ENCODE measurements at regions not wholly inside any gene's neighbourhood (a gene's known extent, or its start where the extent isn't known, plus 50 kb on each side); places are given as distances from the start of the nearest gene placed in this dataset.

- intact Hi-C loops (cut with DNase I): no loop called here
- Histone ChIP-seq H3K27me3 (no peaks in the 10 kb centered on the region), H3K4me1 (peaks cover 0 to 17% (median 5%) of the 10 kb centered on the region in 4 donors), H3K4me3 (no peak overlapping the region), H3K36me3 (no peaks in the 10 kb centered on the region), H3K27ac (no peak overlapping the region), H3K9me3 (no peaks in the 10 kb centered on the region)
- ATAC-seq (peak in 3 of 4 donors; percentile 31 to 73 (median 64)), DNase-seq (peak in 1 of 3 donors; percentile 57)
- 64% methylated on average over 9 of the region's 9 CpGs for WGBS (ENCODE audit: insufficient coverage, low coverage, low lambda C conversion rate, missing lambda C conversion rate)
- TF ChIP-seq POLR2A (IDR thresholded peaks at IDR 0.05) (no peak), CTCF (IDR thresholded peaks at IDR 0.05) (peak; percentile 56 to 84 (median 74))
These were observed 699.9 kb downstream of the INHBA start for GRCh38 chr7:41002741-41003610.

GRCh38 chr7:41000042-41000441 is 702.8 kb downstream of the INHBA start:
- H3K27ac ChIP-seq: no peak overlapping the region
- no peaks in the 10 kb centered on the region for H3K36me3 ChIP-seq
- no peak overlapping the region for H3K4me3 ChIP-seq
- no peaks in the 10 kb centered on the region for H3K27me3 ChIP-seq
- no peaks in the 10 kb centered on the region for H3K9me3 ChIP-seq
- no peaks in the 10 kb centered on the region for H3K4me1 ChIP-seq
- intact Hi-C loops (cut with DNase I): no loop called here
- ATAC-seq (no peak), DNase-seq (no peak)
- 63% methylated on average over 1 of the region's 5 CpGs for WGBS (ENCODE audit: insufficient coverage, low coverage, low lambda C conversion rate, missing lambda C conversion rate)
- no peak for TF ChIP-seq CTCF (IDR thresholded peaks at IDR 0.05)
- no peak for TF ChIP-seq POLR2A (IDR thresholded peaks at IDR 0.05)

GRCh38 chr7:40996233-40996677 is 706.6 kb downstream of the INHBA start:
- no peak overlapping the region for H3K4me3 ChIP-seq
- H3K36me3 ChIP-seq: no peaks in the 10 kb centered on the region
- peak in 2 of 4 donors; percentile 58 to 64 for ATAC-seq
- no peak for DNase-seq
- intact Hi-C loops (cut with DNase I): no loop called here
- no peaks in the 10 kb centered on the region for H3K9me3 ChIP-seq
- H3K27me3 ChIP-seq: no peaks in the 10 kb centered on the region
- no peaks in the 10 kb centered on the region for H3K4me1 ChIP-seq
- TF ChIP-seq CTCF (IDR thresholded peaks at IDR 0.05) (no peak), POLR2A (IDR thresholded peaks at IDR 0.05) (no peak)
- no peak overlapping the region for H3K27ac ChIP-seq
- 35% methylated on average over 5 of the region's 5 CpGs for WGBS (ENCODE audit: insufficient coverage, low coverage, low lambda C conversion rate, missing lambda C conversion rate)

- Histone ChIP-seq H3K36me3 (no peaks in the 10 kb centered on the region), H3K27ac (no peak overlapping the region), H3K27me3 (no peaks in the 10 kb centered on the region), H3K9me3 (no peaks in the 10 kb centered on the region), H3K4me1 (peaks cover 0 to 4% (median 0%) of the 10 kb centered on the region in 4 donors), H3K4me3 (no peak overlapping the region)
- TF ChIP-seq POLR2A (IDR thresholded peaks at IDR 0.05): no peak
- no peak for TF ChIP-seq CTCF (IDR thresholded peaks at IDR 0.05)
- intact Hi-C loops (cut with DNase I): no loop called here
- no peak for DNase-seq
- 86% methylated on average over 3 of the region's 3 CpGs for WGBS (ENCODE audit: insufficient coverage, low coverage, low lambda C conversion rate, missing lambda C conversion rate)
- no peak for ATAC-seq
These were observed 712.0 kb downstream of the INHBA start for GRCh38 chr7:40990841-40991240.

All from right lobe of liver (tissue), 6 donors.